Stimulated activated CD4-positive, alpha-beta T cell treated with anti-CD3 and anti-CD28 coated beads, TNF-alpha, amount 100 ng/mL, for 24 hours (primary cell): ENCODE measurements at regions not wholly inside any gene's neighbourhood (a gene's known extent, or its start where the extent isn't known, plus 50 kb on each side); places are given as distances from the start of the nearest gene placed in this dataset.

Source experiments
- DNase-seq, 3 experiments: peaks; one replicate each; pipeline ENCODE4 v3.0.0-alpha.2; 2020; ENCODE audit warnings: low read depth in 3 of 3

DNA sequence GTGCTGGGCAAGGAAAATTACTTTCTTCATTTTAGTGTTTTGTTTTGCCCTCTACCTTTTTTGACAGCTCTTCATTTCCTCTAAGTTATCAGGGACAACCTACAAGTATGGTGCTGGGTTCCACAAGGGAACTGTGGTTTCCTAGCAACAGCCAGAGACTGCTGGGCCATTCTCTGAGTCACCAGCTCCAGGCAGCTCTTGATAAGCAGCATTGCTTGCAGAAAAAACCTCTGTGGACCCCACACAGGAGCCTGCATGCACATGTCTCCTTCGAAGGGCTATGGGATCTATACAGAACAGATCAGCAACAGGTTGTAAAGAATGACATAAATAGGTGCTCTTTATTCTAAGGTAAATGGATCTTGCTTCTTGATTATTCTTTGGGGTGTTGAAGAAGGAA, 81.0 kb upstream of the CCDC196 start:
- no peak for DNase-seq

- DNase-seq: no peak
Measured at GRCh38 chr14:66413901-66414300, 72.3 kb upstream of the CCDC196 start.

- no peak for DNase-seq
Measured at GRCh38 chr14:66414511-66414910, 71.7 kb upstream of the CCDC196 start.

DNA sequence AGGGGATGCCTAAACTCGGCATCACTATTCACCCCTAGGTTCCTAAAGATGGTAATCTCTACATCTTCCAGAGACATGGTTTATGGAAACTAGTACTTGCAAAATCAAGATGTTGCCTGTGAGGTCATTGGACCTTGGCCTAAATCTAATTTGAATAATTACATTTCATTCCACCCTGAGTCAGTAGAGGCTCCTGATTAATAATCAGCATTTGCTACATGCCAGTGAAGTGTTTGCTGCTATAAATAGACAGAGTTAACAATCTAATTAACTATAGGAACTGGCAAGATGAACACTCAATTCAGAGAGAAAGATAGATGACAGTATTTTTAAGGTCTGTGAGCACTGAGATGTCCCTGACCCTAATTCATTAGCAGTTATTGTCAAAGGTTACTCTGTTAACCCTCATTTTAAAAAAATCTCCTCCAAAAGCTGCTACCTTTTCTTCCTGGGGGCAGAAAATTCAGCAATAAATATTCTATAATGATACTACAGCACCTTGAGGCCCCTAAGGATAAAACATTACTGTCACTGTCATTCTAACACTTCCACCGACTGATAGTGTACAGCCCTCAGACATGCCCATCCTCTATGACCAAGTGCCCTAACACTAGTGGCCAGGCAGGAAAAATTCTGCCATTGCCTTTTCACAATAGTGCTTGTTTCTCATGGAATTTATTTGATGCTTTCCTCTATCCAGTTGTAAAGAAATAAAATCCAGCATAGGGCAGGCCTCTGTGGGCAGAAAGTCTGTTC, 65.7 kb upstream of the CCDC196 start:
- DNase-seq: no peak

DNA sequence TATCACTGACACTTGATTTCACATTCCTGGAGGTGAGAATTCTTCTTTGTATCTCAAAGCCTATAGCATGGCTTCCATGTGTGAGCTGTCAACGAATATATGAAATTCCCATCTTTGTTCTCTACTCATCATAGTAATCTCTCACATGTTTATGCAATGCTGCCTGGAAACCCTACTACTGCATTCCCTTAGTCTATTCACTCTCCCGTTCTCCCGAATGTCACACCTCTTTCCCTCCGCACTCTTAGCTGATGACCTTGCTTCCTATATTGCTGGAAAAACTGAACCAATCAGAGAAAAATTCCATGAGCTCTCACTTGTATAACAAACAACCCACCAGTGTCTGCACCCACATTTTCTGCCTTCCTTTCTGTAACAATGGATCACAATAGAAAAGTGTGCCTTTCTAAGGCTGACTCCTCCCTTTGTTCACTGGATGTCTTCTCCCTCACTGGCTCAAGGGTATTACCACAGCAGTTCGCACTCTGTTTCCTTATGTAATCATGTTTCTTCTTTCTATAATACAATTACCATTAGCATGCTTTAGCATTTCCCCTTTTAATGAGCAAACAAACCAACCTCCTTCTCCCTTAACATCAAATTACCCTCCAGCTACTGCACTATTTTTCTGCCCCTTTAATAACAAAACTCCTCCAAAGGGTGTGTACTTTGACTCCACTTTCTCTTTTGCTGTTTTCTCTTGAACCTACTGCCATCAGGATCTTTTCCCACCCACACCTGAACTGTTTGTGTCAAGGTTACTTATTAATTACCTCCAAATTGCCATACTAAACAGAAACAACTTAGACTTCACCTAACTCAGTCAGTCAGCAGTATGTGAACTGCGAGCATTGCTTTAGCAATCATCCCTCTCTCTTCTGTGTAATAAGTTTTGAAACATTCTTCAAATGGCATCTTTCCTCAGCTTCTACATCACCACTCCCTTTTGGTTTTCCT, 63.9 kb upstream of the CCDC196 start:
- DNase-seq: no peak

DNA sequence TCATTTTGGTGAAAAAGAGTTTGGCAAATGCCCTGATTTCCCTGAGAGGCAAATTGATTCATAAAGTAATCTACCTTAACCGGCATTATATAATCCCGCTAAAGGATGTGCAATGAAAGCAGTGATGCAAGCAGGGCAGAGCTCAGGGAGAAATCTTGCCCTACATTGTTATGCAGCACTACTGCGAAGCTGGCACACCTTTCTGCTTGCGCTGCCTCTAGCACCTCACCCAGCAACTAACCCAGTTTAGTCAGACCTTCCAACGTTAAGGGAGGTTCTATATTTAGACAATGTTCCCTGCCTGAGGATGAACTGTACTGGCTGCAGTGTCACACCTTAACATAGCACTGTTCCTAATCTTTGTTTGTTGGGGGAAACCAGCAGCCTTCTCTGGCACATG, 60.8 kb upstream of the CCDC196 start:
- no peak for DNase-seq

GRCh38 chr14:66426451-66426850, 59.7 kb upstream of the CCDC196 start:
- DNase-seq: no peak

- DNase-seq: no peak
Measured at GRCh38 chr14:66432334-66432733, 53.8 kb upstream of the CCDC196 start.

DNA sequence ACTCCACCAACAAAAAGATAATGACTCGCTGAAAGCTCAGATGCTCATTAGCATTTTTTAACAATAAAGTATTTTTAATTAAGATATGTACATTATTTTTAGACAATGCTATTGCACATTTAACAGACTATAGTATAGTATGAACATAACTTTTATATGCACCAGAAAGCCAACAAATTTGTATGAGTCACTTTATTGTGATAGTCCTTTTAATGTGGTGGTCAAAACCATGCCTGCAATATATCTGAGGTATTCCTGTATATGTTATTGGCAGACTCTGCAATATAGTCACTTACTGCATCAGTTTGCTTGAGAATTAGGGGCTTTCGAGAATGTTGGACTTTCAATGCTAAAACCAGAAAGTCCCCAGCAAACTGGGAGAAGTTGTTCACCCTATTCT, 51.7 kb upstream of the CCDC196 start:
- no peak for DNase-seq

DNA sequence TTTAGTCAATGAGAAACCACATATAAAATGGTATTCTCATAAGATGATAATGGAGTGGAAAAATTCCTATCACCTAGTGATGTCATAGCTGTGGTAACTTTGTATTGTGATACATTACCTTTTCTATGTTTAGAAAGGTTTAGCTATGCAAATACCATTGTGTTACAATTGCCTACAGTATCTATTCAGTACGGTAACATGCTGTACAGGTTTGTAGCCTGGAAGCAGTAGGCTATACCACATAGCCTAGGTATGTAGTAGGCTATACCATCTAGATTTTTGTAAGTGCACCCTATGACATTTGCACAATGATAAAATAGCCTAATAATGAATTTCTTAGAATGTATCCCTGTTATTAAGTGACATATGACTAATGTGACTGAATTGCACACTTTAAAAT, 50.5 kb upstream of the CCDC196 start:
- no peak for DNase-seq
